Stimulated activated effector memory CD8-positive, alpha-beta T cell treated with anti-CD3 and anti-CD28 coated beads, Interleukin-12 subunit alpha, Interleukin-12 subunit beta, amount 100 ng/mL, for 72 hours (primary cell): ENCODE measurements at regions not wholly inside any gene's neighbourhood (a gene's known extent, or its start where the extent isn't known, plus 50 kb on each side); places are given as distances from the start of the nearest gene placed in this dataset.
A peak's percentile ranks its signal among the peaks of the same experiment; 100 is the strongest.

Experiments used
- ATAC-seq: fragments of 150-1000 bp; cut with Tn5 transposase; 2 replicates; pipeline ENCODE4 v1.10.0; 2021
- DNase-seq, 2 donors: peaks; one replicate each; pipeline ENCODE4 v3.0.0; 2021 to 2022; ENCODE audit warnings: low spot score in 2 of 2
- H3K27ac Mint-ChIP-seq: one replicate; pipeline ENCODE4 v1.8.0; 2022; ENCODE audit warnings: mild to moderate bottlenecking, mixed read lengths
- H3K36me3 Mint-ChIP-seq: one replicate; pipeline ENCODE4 v1.8.0; 2022; ENCODE audit warnings: mild to moderate bottlenecking, mixed read lengths
- H3K4me1 Mint-ChIP-seq: one replicate; pipeline ENCODE4 v1.8.0; 2022; ENCODE audit warnings: mixed read lengths
- H3K4me3 Mint-ChIP-seq: one replicate; pipeline ENCODE4 v1.8.0; 2022; ENCODE audit warnings: mild to moderate bottlenecking, mixed read lengths
- H3K9me3 Mint-ChIP-seq: one replicate; pipeline ENCODE4 v1.8.0; 2022; ENCODE audit warnings: mixed read lengths

- peak; percentile 29 for ATAC-seq
- peaks cover 15% of the 10 kb centered on the region for H3K4me1 Mint-ChIP-seq
- H3K4me3 Mint-ChIP-seq, result peak overlapping the region; percentile 63
- H3K36me3 Mint-ChIP-seq, result no peaks in the 10 kb centered on the region
- H3K9me3 Mint-ChIP-seq, result no peaks in the 10 kb centered on the region
- no peak overlapping the region for H3K27ac Mint-ChIP-seq
- no peak for DNase-seq
These were observed 59.5 kb downstream of the TMEM174 start for GRCh38 chr5:73232266-73233041.

- H3K4me3 Mint-ChIP-seq, result no peak overlapping the region
- H3K36me3 Mint-ChIP-seq, result no peaks in the 10 kb centered on the region
- no peak overlapping the region for H3K27ac Mint-ChIP-seq
- ATAC-seq, result no peak
- peaks cover 15% of the 10 kb centered on the region for H3K4me1 Mint-ChIP-seq
- no peak for DNase-seq
- H3K9me3 Mint-ChIP-seq, result no peaks in the 10 kb centered on the region
These were observed 58.3 kb downstream of the TMEM174 start for GRCh38 chr5:73231246-73231778.

GRCh38 chr5:73230264-73231245 lies 57.6 kb downstream of the TMEM174 start:
- DNase-seq (no peak), ATAC-seq (no peak)
- H3K27ac Mint-ChIP-seq, result no peak overlapping the region
- H3K4me1 Mint-ChIP-seq, result peaks cover 15% of the 10 kb centered on the region
- H3K4me3 Mint-ChIP-seq, result no peak overlapping the region
- no peaks in the 10 kb centered on the region for H3K9me3 Mint-ChIP-seq
- H3K36me3 Mint-ChIP-seq, result no peaks in the 10 kb centered on the region

- Mint-ChIP-seq H3K36me3 (no peaks in the 10 kb centered on the region), H3K9me3 (no peaks in the 10 kb centered on the region), H3K4me1 (peaks cover 15% of the 10 kb centered on the region), H3K27ac (no peak overlapping the region), H3K4me3 (no peak overlapping the region)
- DNase-seq (no peak), ATAC-seq (no peak)
These were observed 56.3 kb downstream of the TMEM174 start for GRCh38 chr5:73229271-73229670.

GRCh38 chr5:73228052-73228451 lies 55.1 kb downstream of the TMEM174 start:
- H3K4me3 Mint-ChIP-seq, result no peak overlapping the region
- no peak overlapping the region for H3K27ac Mint-ChIP-seq
- H3K36me3 Mint-ChIP-seq, result no peaks in the 10 kb centered on the region
- H3K9me3 Mint-ChIP-seq, result no peaks in the 10 kb centered on the region
- ATAC-seq, result no peak
- DNase-seq, result no peak
- H3K4me1 Mint-ChIP-seq, result peaks cover 13% of the 10 kb centered on the region
